GM10248 (cell line): ENCODE measurements at regions not wholly inside any gene's neighbourhood (a gene's known extent, or its start where the extent isn't known, plus 50 kb on each side); places are given as distances from the start of the nearest gene placed in this dataset.

ENCODE experiments used
- CTCF ChIA-PET: fragments of 300-600 bp; sonication (Branson Sonifier 250); formaldehyde crosslinking; extraction: SDS; loops from one replicate; lab custom pipeline; 2021; ENCODE audit warnings: antibody characterized with exemption; lab: Yijun Ruan, JAX
- POLR2A ChIA-PET: fragments of 350-650 bp; sonication (Branson Sonifier 250); formaldehyde crosslinking; extraction: SDS; loops from one replicate; lab custom pipeline; 2020; ENCODE audit warnings: antibody characterized with exemption; lab: Yijun Ruan, JAX
- DNase-seq: peaks from one replicate; pipeline ENCODE4 v3.0.0; 2012; ENCODE audit errors: extremely low spot score
- CTCF ChIP-seq: IDR thresholded peaks from 2 replicates; pipeline ENCODE4 v1.5.1; 2012; ENCODE audit warnings: mild to moderate bottlenecking, low read depth; ENCODE audit errors: extremely low read depth, missing control alignments, control extremely low read depth

- TF ChIP-seq CTCF = no peak
- no peak for DNase-seq
- ChIA-PET POLR2A (no interaction called here), CTCF (interaction anchor here (1.2 kb wide), 1 partner anchor 22 kb away, joined by 4 read pairs; no protein-coding TSS in a partner anchor)
Observed at GRCh38 chr18:64979791-64980190, 771.0 kb upstream of the CDH7 start.

- DNase-seq = no peak
- POLR2A ChIA-PET = no interaction called here
- CTCF ChIA-PET = interaction anchor here (0.8 to 2.3 kb wide), 4 partner anchors 9 to 23 kb away, joined by 3 to 9 read pairs (median 6); no protein-coding TSS in a partner anchor
- no peak for TF ChIP-seq CTCF
Observed at GRCh38 chr18:64974391-64975125, 776.3 kb upstream of the CDH7 start.

- DNase-seq = no peak
- ChIA-PET CTCF (interaction anchor here (1.4 kb wide), 1 partner anchor 38 kb away, joined by 3 read pairs; no protein-coding TSS in a partner anchor), POLR2A (no interaction called here)
- TF ChIP-seq CTCF = no peak
Observed at GRCh38 chr18:64972545-64972944, 778.3 kb upstream of the CDH7 start.

GRCh38 chr18:64966667-64967066 is 784.1 kb upstream of the CDH7 start:
- no peak for TF ChIP-seq CTCF
- ChIA-PET POLR2A (no interaction called here), CTCF (no interaction called here)
- DNase-seq = no peak

- POLR2A ChIA-PET = no interaction called here
- CTCF ChIA-PET = no interaction called here
- no peak for DNase-seq
- TF ChIP-seq CTCF = no peak
Observed at GRCh38 chr18:64956465-64956864, 794.3 kb upstream of the CDH7 start.

- ChIA-PET CTCF (no interaction called here), POLR2A (no interaction called here)
- TF ChIP-seq CTCF = no peak
- no peak for DNase-seq
Observed at GRCh38 chr18:64949885-64950284, 800.9 kb upstream of the CDH7 start.
